ENCODE measurements at regions not wholly inside any gene's neighbourhood (a gene's known extent, or its start where the extent isn't known, plus 50 kb on each side); places are given as distances from the start of the nearest gene placed in this dataset.
"Not testable (repeated sequence)": the region's sequence is repeated elsewhere in the genome, so short reads cannot be mapped to it uniquely, and the experiment has no call there.

GRCh38 chr2:152273732-152274260 is 61.2 kb upstream of the FMNL2 start:
- DNase-seq (ENCODE audit: low spot score): not testable (repeated sequence)

- DNase-seq (ENCODE audit: low spot score): not testable (repeated sequence)
Observed at GRCh38 chr2:152277896-152278295, 57.1 kb upstream of the FMNL2 start.

GRCh38 chr2:152278526-152278925 is 56.4 kb upstream of the FMNL2 start:
- no peak for DNase-seq (ENCODE audit: low spot score)

GRCh38 chr2:152279367-152279766 is 55.6 kb upstream of the FMNL2 start:
- not testable (repeated sequence) for DNase-seq (ENCODE audit: low spot score)

- DNase-seq (ENCODE audit: low spot score): no peak
Observed at GRCh38 chr2:152280780-152281179, 54.2 kb upstream of the FMNL2 start.

- DNase-seq (ENCODE audit: low spot score): no peak
Observed at GRCh38 chr2:152283392-152283791, 51.6 kb upstream of the FMNL2 start.

GRCh38 chr2:152284398-152284797 is 50.6 kb upstream of the FMNL2 start:
- no peak for DNase-seq (ENCODE audit: low spot score)

Data from globus pallidus (tissue), 1 donor.